ENCODE measurements at regions not wholly inside any gene's neighbourhood (a gene's known extent, or its start where the extent isn't known, plus 50 kb on each side); places are given as distances from the start of the nearest gene placed in this dataset.
"Not testable (repeated sequence)": the region's sequence is repeated elsewhere in the genome, so short reads cannot be mapped to it uniquely, and the experiment has no call there.

- no peak for DNase-seq (ENCODE audit: low read depth, low spot score)
Observed at GRCh38 chr6:27854421-27854820, 57.8 kb downstream of the OR2B2 start.

- DNase-seq (ENCODE audit: low read depth, low spot score): no peak
Observed at GRCh38 chr6:27851440-27851839, 60.8 kb downstream of the OR2B2 start.

- DNase-seq (ENCODE audit: low read depth, low spot score): not testable (repeated sequence)
Observed at GRCh38 chr6:27849001-27849400, 63.2 kb downstream of the OR2B2 start.

GRCh38 chr6:27847706-27848105, 64.5 kb downstream of the OR2B2 start:
- peak; percentile 30 for DNase-seq (ENCODE audit: low read depth, low spot score)

- no peak for DNase-seq (ENCODE audit: low read depth, low spot score)
Observed at GRCh38 chr6:27840572-27840971, 71.6 kb downstream of the OR2B2 start.

- DNase-seq (ENCODE audit: low read depth, low spot score): peak; percentile 81
Observed at GRCh38 chr6:27839626-27840475, 72.3 kb downstream of the OR2B2 start.

- peak; percentile 69 for DNase-seq (ENCODE audit: low read depth, low spot score)
Observed at GRCh38 chr6:27838945-27839625, 73.1 kb downstream of the OR2B2 start.

GRCh38 chr6:27838058-27838944, 73.9 kb downstream of the OR2B2 start:
- peak; percentile 98 for DNase-seq (ENCODE audit: low read depth, low spot score)

DNA sequence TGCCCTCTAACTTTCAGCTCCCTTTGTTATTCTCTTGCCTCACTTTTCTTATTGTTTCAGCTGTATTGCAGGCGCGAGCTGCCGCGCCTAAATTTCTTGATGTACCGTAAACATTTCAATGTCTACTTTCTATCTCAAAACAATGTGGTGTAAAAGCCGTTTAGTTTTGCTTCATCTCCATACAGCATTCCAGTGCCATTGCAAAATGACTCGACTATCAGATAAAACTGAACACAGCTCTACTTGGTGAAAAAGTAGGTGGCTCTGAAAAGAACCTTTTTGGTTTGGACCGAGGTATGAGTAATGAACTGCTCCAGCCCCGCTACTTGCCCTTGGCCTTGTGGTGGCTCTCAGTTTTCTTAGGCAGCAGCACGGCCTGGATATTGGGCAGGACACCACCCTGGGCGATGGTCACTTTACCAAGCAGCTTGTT, 74.6 kb downstream of the OR2B2 start:
- no peak for DNase-seq (ENCODE audit: low read depth, low spot score)

DNA sequence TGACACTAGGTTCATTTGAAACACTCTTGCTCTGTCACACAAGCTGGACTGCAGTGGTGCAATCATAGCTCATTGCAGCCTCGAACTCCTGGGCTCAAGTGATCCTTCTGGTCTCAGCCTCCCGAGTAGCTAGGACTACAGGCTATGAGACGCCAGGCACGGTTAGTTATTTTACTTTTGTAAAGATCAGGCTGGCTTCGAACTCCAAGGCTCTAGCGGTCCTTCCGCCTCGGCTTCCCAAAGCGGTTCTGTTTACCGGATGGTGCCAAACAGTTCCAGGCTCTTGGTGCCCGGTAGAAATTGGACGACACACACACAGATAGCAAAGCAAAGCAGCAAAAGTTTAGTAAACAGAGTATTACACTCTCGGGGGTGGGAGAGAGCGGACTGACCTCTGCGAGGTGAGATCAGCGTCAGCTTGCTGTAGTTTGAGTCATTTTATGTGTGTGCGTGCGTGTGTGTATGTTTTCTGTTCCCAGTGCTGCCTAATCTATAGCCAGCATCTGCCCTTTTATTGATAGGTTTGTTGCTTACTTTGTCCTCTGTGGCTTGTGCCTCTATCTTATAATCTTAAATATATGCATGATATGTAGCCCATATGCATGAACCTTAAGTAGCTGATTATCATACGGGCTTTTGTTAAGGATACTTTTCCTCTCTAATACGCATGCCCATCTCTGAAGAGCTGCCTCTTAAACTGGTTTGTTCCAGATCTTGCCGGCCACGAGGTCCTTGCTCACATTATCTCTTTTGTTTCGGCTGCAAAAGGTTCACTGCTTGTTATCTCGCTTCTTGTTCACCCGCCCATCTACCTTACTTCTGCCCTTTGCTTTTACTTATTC, 75.2 kb downstream of the OR2B2 start:
- DNase-seq (ENCODE audit: low read depth, low spot score): peak; percentile 85

GRCh38 chr6:27836141-27836782, 75.9 kb downstream of the OR2B2 start:
- DNase-seq (ENCODE audit: low read depth, low spot score): no peak

- no peak for DNase-seq (ENCODE audit: low read depth, low spot score)
Observed at GRCh38 chr6:27834879-27835549, 77.2 kb downstream of the OR2B2 start.

DNA sequence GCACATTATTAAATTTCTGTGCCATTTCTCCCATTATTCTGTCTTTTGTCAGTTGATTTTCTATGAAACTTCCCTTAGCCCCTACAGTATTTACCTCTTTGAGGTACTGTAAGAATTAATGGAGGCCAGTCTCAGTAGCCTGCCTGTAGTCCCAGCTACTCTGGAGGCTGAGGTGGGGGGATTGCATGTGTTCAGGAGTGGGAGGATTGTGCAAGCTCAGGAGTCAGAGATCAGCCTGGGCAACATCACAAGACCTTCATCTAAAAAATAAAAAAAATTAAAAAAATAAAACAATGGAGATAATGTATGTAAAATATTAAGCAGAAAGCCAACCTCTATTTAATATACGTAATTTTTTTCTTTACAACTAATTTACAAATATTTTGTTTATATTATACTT, 77.8 kb downstream of the OR2B2 start:
- no peak for DNase-seq (ENCODE audit: low read depth, low spot score)

DNA sequence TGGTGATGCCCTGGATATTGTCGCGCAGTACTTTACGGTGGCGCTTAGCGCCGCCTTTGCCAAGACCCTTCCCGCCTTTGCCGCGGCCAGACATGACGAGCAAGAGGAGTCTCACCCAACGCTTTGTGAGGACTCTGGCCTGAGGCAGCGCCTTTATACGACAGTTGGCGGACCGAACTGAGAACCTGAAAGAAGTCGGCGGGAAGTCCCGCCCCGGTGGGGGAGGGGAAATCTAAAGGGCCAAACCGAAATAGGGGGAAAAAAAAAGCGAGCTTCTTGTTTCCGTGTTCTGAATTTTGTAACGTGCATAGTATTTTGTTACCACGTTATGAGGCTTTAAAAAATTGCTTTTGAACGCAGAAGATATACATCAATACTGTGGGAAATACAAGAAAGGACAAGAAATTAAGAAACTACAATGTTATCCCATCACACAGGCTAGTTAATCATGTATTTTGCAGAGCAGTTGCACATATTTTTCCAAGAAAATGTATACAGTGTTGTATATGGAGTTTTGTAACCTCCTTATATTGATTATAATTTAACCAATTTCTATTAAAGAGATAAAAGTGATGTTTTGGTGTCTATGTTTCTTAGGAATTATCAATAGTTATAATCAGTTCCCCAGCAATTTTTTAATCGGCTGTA, 80.6 kb downstream of the OR2B2 start:
- peak; percentile 34 for DNase-seq (ENCODE audit: low read depth, low spot score)

GRCh38 chr6:27830600-27831433, 81.4 kb downstream of the OR2B2 start:
- DNase-seq (ENCODE audit: low read depth, low spot score): peak; percentile 70

GRCh38 chr6:27830212-27830599, 82.0 kb downstream of the OR2B2 start:
- DNase-seq (ENCODE audit: low read depth, low spot score): peak; percentile 50

DNA sequence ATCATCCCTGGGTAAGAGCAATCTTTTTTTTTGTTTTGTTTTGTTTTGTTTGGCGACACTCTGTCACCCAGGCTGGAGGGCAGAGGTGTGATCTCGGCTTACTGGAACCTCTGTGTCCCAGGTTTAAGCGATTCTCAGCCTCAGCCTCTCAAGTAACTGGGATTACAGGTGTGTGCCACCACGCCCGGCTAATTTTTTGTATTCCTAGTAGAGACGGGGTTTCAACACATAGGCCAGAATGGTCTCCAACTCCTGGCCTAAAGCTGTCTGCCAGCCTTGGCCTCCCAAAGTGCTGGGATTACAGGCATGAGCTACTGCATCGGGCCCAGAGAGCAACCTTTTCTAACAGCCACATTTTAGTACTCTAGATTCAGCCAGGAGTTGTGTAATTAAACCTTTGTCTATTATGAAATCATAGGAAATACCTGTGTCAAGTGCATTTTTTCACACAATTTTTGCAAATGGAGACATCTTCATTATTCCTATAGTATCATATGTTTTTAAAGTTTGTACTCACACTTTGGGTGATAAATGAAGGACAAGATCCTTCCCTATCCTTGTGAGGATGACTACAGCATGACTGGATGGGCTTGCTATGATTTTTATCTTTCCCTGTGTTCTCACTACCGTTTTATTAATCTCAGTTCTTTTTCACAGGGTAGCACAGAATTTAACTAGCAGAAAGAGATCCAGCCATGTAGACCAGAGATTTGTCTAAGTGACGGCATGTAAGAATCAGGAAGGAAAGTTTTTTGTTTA, 82.6 kb downstream of the OR2B2 start:
- DNase-seq (ENCODE audit: low read depth, low spot score): peak; percentile 4

DNA sequence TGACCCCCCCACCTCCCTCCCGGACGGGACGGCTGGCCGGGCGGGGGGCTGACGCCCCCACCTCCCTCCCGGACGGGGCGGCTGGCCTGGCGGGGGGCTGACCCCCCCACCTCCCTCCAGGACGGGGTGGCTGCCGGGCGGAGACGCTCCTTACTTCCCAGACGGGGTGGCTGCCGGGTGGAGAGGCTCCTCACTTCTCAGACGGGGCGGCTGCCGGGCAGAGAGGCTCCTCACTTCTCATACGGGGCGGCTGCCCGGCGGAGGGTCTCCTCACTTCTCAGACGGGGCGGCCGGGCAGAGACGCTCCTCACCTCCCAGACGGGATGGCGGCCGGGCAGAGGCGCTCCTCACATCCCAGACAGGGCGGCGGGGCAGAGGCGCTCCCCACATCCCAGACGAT, 84.7 kb downstream of the OR2B2 start:
- DNase-seq (ENCODE audit: low read depth, low spot score): not testable (repeated sequence)
